PC-9 (cell line): ENCODE measurements at regions not wholly inside any gene's neighbourhood (a gene's known extent, or its start where the extent isn't known, plus 50 kb on each side); places are given as distances from the start of the nearest gene placed in this dataset.

Source experiments
- BruUV-seq: library from RNA; stranded (reverse); fragments of 400-500 nt; replicated peaks from 2 replicates; lab custom pipeline; 2021; lab: Mats Ljungman, UMichigan
- CTCF ChIA-PET: fragments of 300-600 bp; sonication (Branson Sonifier 250); formaldehyde crosslinking; loops from one replicate; lab custom pipeline; 2022; ENCODE audit warnings: antibody characterized with exemption; lab: Charles Lee
- POLR2A ChIA-PET: fragments of 300-600 bp; sonication (Branson Sonifier 250); formaldehyde crosslinking; loops from one replicate; lab custom pipeline; 2022; ENCODE audit warnings: antibody characterized with exemption; ENCODE audit not compliant: unreplicated experiment; lab: Charles Lee
- DNase-seq, 2 experiments: peaks; one replicate each; pipeline versions ENCODE4 v3.0.0 to v3.0.0-alpha.2; 2015 to 2022; ENCODE audit warnings: mixed read lengths in 1 of 2
- H2AFZ ChIP-seq: fragments of 200-600 bp; sonication (generic); 2 replicates; pipeline ENCODE4 v1.8.1; 2017; ENCODE audit warnings: antibody characterized with exemption
- H3F3A ChIP-seq: fragments of 200-600 bp; sonication (generic); 2 replicates; pipeline ENCODE4 v1.8.1; 2017; ENCODE audit warnings: antibody characterized with exemption, mild to moderate bottlenecking, low read depth; ENCODE audit not compliant: insufficient read depth
- H3K27ac ChIP-seq: fragments of 200-600 bp; sonication (generic); 2 replicates; pipeline ENCODE4 v1.6.1; 2016; ENCODE audit warnings: mixed run types
- H3K27me3 ChIP-seq: fragments of 200-600 bp; sonication (generic); 2 replicates; pipeline ENCODE4 v1.6.1; 2016; ENCODE audit warnings: low read depth, mixed run types; ENCODE audit not compliant: insufficient read depth
- H3K36me3 ChIP-seq: fragments of 200-600 bp; sonication (generic); 2 replicates; pipeline ENCODE4 v1.6.1; 2016; ENCODE audit warnings: low read depth, mixed run types
- H3K4me1 ChIP-seq: fragments of 200-600 bp; sonication (generic); replicated peaks from 2 replicates; pipeline ENCODE4 v1.6.1; 2016; ENCODE audit warnings: mixed run types; ENCODE audit not compliant: insufficient read depth
- H3K4me2 ChIP-seq: fragments of 200-600 bp; sonication (generic); 2 replicates; pipeline ENCODE4 v1.6.1; 2017; ENCODE audit warnings: mixed run types
- H3K4me3 ChIP-seq: fragments of 200-600 bp; sonication (generic); 2 replicates; pipeline ENCODE4 v1.6.1; 2016; ENCODE audit warnings: mixed run types
- H3K79me2 ChIP-seq: fragments of 200-600 bp; sonication (generic); 2 replicates; pipeline ENCODE4 v1.6.1; 2017; ENCODE audit warnings: low read depth, mixed run types
- H3K9me2 ChIP-seq: fragments of 200-600 bp; sonication (generic); 2 replicates; pipeline ENCODE4 v1.8.1; 2017; ENCODE audit warnings: mild to moderate bottlenecking; ENCODE audit not compliant: insufficient read depth
- H3K9me3 ChIP-seq: fragments of 200-600 bp; sonication (generic); 2 replicates; pipeline ENCODE4 v1.8.1; 2016; ENCODE audit warnings: low read depth; ENCODE audit not compliant: insufficient read depth
- H4K20me1 ChIP-seq: fragments of 200-600 bp; sonication (generic); 2 replicates; pipeline ENCODE4 v1.8.1; 2017; ENCODE audit not compliant: insufficient read depth
- EZH2 ChIP-seq: fragments of 200-600 bp; sonication (generic); IDR thresholded peaks from 2 replicates; pipeline ENCODE4 v1.8.0; 2017; ENCODE audit warnings: antibody characterized with exemption, low read depth
- intact Hi-C: fragments of 100-400 bp; cut with micrococcal nuclease; formaldehyde crosslinking; loops from one replicate; pipeline ENCODE4 v1.10.0; 2022; ENCODE audit not compliant: unreplicated experiment
- TF ChIP-seq, protein P1 (sequence below): fragments of 200-600 bp; sonication (generic); conservative IDR thresholded peaks from 2 replicates; pipeline ENCODE4 v1.6.1; 2017; ENCODE audit warnings: mixed run types, antibody characterized with exemption, mild to moderate bottlenecking, moderate library complexity

DNA sequence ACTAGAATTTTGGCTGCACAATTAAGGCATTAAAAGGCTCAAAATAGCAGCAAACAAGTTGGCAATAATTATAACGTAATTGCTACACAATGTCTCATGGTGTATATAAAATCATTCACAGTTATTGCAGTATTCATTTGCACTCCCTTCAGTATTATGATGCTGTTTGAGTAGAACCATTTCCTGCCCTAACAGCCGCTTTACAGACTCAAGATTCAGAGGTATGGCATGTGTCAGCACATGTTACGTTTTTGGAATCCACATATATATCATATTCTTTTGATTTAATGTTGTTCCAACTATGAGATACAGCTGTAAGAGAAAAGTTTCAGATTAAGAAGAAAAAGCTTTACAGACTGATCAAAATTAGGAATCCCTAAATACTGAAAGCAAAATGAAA lies 56.3 kb upstream of the NCKAP5 start:
- POLR2A ChIA-PET = no interaction called here
- Histone ChIP-seq H3K36me3 (no peaks in the 10 kb centered on the region), H3K9me3 (no peaks in the 10 kb centered on the region), H3K79me2 (no peaks in the 10 kb centered on the region), H3K9me2 (no peaks in the 10 kb centered on the region), H4K20me1 (no peaks in the 10 kb centered on the region), H3K27ac (no peak overlapping the region), H3K27me3 (0 out of 2 replicates have a peak, but pooled peaks cover 8% of the 10 kb centered on the region), H3F3A (no peaks in the 10 kb centered on the region), H2AFZ (no peak overlapping the region), H3K4me2 (no peak overlapping the region), H3K4me1 (no peaks in the 10 kb centered on the region), H3K4me3 (no peak overlapping the region)
- BruUV-seq = no TSS peak
- CTCF ChIA-PET = no interaction called here
- TF ChIP-seq, protein P1, sequence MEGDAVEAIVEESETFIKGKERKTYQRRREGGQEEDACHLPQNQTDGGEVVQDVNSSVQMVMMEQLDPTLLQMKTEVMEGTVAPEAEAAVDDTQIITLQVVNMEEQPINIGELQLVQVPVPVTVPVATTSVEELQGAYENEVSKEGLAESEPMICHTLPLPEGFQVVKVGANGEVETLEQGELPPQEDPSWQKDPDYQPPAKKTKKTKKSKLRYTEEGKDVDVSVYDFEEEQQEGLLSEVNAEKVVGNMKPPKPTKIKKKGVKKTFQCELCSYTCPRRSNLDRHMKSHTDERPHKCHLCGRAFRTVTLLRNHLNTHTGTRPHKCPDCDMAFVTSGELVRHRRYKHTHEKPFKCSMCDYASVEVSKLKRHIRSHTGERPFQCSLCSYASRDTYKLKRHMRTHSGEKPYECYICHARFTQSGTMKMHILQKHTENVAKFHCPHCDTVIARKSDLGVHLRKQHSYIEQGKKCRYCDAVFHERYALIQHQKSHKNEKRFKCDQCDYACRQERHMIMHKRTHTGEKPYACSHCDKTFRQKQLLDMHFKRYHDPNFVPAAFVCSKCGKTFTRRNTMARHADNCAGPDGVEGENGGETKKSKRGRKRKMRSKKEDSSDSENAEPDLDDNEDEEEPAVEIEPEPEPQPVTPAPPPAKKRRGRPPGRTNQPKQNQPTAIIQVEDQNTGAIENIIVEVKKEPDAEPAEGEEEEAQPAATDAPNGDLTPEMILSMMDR = no peak
- TF ChIP-seq EZH2 = no peak
- DNase-seq = no peak
- intact Hi-C loops = no loop called here

DNA sequence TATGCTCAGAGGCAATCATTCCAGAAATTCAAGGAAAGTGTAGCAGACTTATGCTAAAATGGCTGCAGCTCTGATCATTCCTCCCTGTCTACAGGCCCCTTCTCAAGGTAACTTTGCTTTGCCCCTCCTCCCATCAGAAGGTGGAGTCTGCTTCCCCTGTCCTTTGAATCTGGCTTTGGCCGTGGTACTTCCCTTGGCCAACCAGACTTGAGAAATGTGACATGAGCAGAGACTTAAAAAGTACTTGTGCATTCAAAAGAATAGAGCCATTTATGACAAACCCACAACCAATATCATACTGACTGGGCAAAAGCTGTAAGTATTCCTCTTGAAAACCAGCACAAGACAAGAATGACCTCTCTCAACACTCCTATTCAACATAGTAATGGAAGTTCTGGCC lies 59.5 kb upstream of the NCKAP5 start:
- BruUV-seq = no TSS peak
- intact Hi-C loops = no loop called here
- Histone ChIP-seq H3K36me3 (no peaks in the 10 kb centered on the region), H2AFZ (no peak overlapping the region), H4K20me1 (no peaks in the 10 kb centered on the region), H3K27me3 (peaks cover 5% of the 10 kb centered on the region; the same call in 1 of the 2 replicates), H3F3A (no peaks in the 10 kb centered on the region), H3K4me3 (no peak overlapping the region), H3K9me3 (no peaks in the 10 kb centered on the region), H3K4me1 (no peaks in the 10 kb centered on the region), H3K4me2 (no peak overlapping the region), H3K9me2 (no peaks in the 10 kb centered on the region), H3K27ac (no peak overlapping the region), H3K79me2 (no peaks in the 10 kb centered on the region)
- no peak for DNase-seq
- TF ChIP-seq, protein P1 = no peak
- no peak for TF ChIP-seq EZH2
- POLR2A ChIA-PET = no interaction called here
- CTCF ChIA-PET = no interaction called here

DNA sequence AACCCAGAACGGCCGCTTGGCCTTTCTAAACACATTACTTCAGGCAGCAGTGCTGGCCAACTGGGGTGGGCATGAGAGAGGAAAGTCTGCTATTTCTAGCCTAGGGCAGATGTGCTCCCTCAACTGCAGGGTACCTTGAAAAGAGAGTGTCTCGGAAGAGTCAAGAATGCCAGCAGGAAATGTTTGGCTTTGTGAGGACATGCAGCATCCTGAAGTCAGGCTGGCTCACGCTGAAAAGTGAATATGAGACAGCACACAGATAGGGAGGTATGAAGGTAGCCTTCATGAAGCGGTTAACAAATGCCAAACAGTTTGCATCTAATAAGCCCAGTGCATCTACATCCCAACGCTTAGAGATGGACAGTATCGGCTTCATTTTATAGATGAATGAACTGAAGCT lies 65.0 kb upstream of the NCKAP5 start:
- H3K4me3 ChIP-seq = no peak overlapping the region
- H3K27me3 ChIP-seq = no peaks in the 10 kb centered on the region; the same call in 1 of the 2 replicates
- intact Hi-C loops = no loop called here
- H3K4me2 ChIP-seq = no peak overlapping the region
- ChIA-PET POLR2A (no interaction called here), CTCF (no interaction called here)
- no peak for DNase-seq
- H3K9me3 ChIP-seq = no peaks in the 10 kb centered on the region
- H3K4me1 ChIP-seq = no peaks in the 10 kb centered on the region
- H3F3A ChIP-seq = no peaks in the 10 kb centered on the region
- no peaks in the 10 kb centered on the region for H3K9me2 ChIP-seq
- TF ChIP-seq, protein P1 = no peak
- H3K36me3 ChIP-seq = no peaks in the 10 kb centered on the region
- no peaks in the 10 kb centered on the region for H4K20me1 ChIP-seq
- H3K79me2 ChIP-seq = no peaks in the 10 kb centered on the region
- BruUV-seq = no TSS peak
- no peak overlapping the region for H2AFZ ChIP-seq
- H3K27ac ChIP-seq = no peak overlapping the region
